ENCODE measurements at regions not wholly inside any gene's neighbourhood (a gene's known extent, or its start where the extent isn't known, plus 50 kb on each side); places are given as distances from the start of the nearest gene placed in this dataset.

- Histone ChIP-seq H3K9me3 (ENCODE audit: control insufficient read depth, insufficient read depth, low read depth, low read length) (no peaks in the 10 kb centered on the region), H3K27ac (ENCODE audit: low read length) (no peak overlapping the region), H3K27me3 (ENCODE audit: control insufficient read depth, insufficient read depth, low read length) (no peaks in the 10 kb centered on the region), H3K36me3 (ENCODE audit: control insufficient read depth, insufficient read depth, low read length) (no peaks in the 10 kb centered on the region), H3K4me1 (ENCODE audit: control insufficient read depth, insufficient read depth, low read length) (no peaks in the 10 kb centered on the region), H3K4me3 (ENCODE audit: low read depth in 2 of 2, low read length in 2 of 2) (no peak overlapping the region)
- ATAC-seq (no peak), DNase-seq (ENCODE audit: low read depth, low spot score) (no peak)
- CTCF ChIA-PET = no interaction called here
- intact Hi-C loops (cut with micrococcal nuclease; ENCODE audit: unreplicated experiment) (no loop called here), in situ Hi-C loops (cut with HindIII; ENCODE audit: low pct_unique_long_range_greater_than_20kb, low sequenced_read_pairs) (no loop called here)
- POLR2A ChIA-PET = no interaction called here
- no TSS peak for BruUV-seq (replicated peaks)
- TF ChIP-seq POLR2AphosphoS5 (IDR thresholded peaks at IDR 0.05; ENCODE audit: low read depth, low read length) = no peak
- TF ChIP-seq, protein P1, sequence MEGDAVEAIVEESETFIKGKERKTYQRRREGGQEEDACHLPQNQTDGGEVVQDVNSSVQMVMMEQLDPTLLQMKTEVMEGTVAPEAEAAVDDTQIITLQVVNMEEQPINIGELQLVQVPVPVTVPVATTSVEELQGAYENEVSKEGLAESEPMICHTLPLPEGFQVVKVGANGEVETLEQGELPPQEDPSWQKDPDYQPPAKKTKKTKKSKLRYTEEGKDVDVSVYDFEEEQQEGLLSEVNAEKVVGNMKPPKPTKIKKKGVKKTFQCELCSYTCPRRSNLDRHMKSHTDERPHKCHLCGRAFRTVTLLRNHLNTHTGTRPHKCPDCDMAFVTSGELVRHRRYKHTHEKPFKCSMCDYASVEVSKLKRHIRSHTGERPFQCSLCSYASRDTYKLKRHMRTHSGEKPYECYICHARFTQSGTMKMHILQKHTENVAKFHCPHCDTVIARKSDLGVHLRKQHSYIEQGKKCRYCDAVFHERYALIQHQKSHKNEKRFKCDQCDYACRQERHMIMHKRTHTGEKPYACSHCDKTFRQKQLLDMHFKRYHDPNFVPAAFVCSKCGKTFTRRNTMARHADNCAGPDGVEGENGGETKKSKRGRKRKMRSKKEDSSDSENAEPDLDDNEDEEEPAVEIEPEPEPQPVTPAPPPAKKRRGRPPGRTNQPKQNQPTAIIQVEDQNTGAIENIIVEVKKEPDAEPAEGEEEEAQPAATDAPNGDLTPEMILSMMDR (IDR thresholded peaks at IDR 0.05) = no peak
Measured at GRCh38 chr5:85703296-85703695, 914.4 kb upstream of the COX7C start.

- no peak overlapping the region for H3K27ac ChIP-seq (ENCODE audit: low read length)
- in situ Hi-C loops (cut with HindIII; ENCODE audit: low pct_unique_long_range_greater_than_20kb, low sequenced_read_pairs) (no loop called here), intact Hi-C loops (cut with micrococcal nuclease; ENCODE audit: unreplicated experiment) (no loop called here)
- no peaks in the 10 kb centered on the region for H3K36me3 ChIP-seq (ENCODE audit: control insufficient read depth, insufficient read depth, low read length)
- no TSS peak for BruUV-seq (replicated peaks)
- POLR2A ChIA-PET = interaction anchor here (0.7 kb wide), 2 partner anchors 82 to 1034 kb away, joined by 3 read pairs; no protein-coding TSS in a partner anchor
- CTCF ChIA-PET = no interaction called here
- H3K27me3 ChIP-seq (ENCODE audit: control insufficient read depth, insufficient read depth, low read length) = no peaks in the 10 kb centered on the region
- no peaks in the 10 kb centered on the region for H3K4me1 ChIP-seq (ENCODE audit: control insufficient read depth, insufficient read depth, low read length)
- no peak for ATAC-seq
- DNase-seq (ENCODE audit: low read depth, low spot score) = no peak
- no peaks in the 10 kb centered on the region for H3K9me3 ChIP-seq (ENCODE audit: control insufficient read depth, insufficient read depth, low read depth, low read length)
- TF ChIP-seq POLR2AphosphoS5 (IDR thresholded peaks at IDR 0.05; ENCODE audit: low read depth, low read length) (no peak), SIN3A (IDR thresholded peaks at IDR 0.05; ENCODE audit: borderline replicate concordance, insufficient read depth, low read depth, low read length) (no peak), TCF7L2 (IDR thresholded peaks at IDR 0.05; ENCODE audit: low read depth, low read length) (no peak)
- TF ChIP-seq, protein P1 (IDR thresholded peaks at IDR 0.05) = no peak
- TF ChIP-seq, protein P2, sequence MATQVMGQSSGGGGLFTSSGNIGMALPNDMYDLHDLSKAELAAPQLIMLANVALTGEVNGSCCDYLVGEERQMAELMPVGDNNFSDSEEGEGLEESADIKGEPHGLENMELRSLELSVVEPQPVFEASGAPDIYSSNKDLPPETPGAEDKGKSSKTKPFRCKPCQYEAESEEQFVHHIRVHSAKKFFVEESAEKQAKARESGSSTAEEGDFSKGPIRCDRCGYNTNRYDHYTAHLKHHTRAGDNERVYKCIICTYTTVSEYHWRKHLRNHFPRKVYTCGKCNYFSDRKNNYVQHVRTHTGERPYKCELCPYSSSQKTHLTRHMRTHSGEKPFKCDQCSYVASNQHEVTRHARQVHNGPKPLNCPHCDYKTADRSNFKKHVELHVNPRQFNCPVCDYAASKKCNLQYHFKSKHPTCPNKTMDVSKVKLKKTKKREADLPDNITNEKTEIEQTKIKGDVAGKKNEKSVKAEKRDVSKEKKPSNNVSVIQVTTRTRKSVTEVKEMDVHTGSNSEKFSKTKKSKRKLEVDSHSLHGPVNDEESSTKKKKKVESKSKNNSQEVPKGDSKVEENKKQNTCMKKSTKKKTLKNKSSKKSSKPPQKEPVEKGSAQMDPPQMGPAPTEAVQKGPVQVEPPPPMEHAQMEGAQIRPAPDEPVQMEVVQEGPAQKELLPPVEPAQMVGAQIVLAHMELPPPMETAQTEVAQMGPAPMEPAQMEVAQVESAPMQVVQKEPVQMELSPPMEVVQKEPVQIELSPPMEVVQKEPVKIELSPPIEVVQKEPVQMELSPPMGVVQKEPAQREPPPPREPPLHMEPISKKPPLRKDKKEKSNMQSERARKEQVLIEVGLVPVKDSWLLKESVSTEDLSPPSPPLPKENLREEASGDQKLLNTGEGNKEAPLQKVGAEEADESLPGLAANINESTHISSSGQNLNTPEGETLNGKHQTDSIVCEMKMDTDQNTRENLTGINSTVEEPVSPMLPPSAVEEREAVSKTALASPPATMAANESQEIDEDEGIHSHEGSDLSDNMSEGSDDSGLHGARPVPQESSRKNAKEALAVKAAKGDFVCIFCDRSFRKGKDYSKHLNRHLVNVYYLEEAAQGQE (IDR thresholded peaks at IDR 0.05; ENCODE audit: insufficient read depth in 1 of 2, low read depth in 2 of 2, low read length in 1 of 2) = no peak
- no peak overlapping the region for H3K4me3 ChIP-seq (ENCODE audit: low read depth in 2 of 2, low read length in 2 of 2)
Measured at GRCh38 chr5:85709728-85710127, 908.0 kb upstream of the COX7C start.

Data from Panc1 (cell line).